ENCODE measurements at regions not wholly inside any gene's neighbourhood (a gene's known extent, or its start where the extent isn't known, plus 50 kb on each side); places are given as distances from the start of the nearest gene placed in this dataset.
A peak's percentile ranks its signal among the peaks of the same experiment; 100 is the strongest.

- peak; percentile 8 to 13 for ATAC-seq (ENCODE audit: low read depth in 2 of 2)
- peak overlapping the region; percentile 85 to 96 (median 95) for H3K4me3 Mint-ChIP-seq
- H3K27me3 Mint-ChIP-seq = peaks cover 0 to 5% (median 0%) of the 10 kb centered on the region in 3 donors
- no peak for DNase-seq
- peaks cover 33 to 62% (median 51%) of the 10 kb centered on the region in 3 donors for H3K4me1 Mint-ChIP-seq
- peaks cover 0 to 10% (median 2%) of the 10 kb centered on the region in 7 donors for H3K9me3 Mint-ChIP-seq
- H3K36me3 Mint-ChIP-seq = no peaks in the 10 kb centered on the region
- peak overlapping the region; percentile 98 to 100 (median 99) for H3K27ac Mint-ChIP-seq
Measured at GRCh38 chrX:40174854-40175510, 77.2 kb upstream of the BCOR start.

GRCh38 chrX:40174001-40174853 is 76.5 kb upstream of the BCOR start:
- ATAC-seq (ENCODE audit: low read depth in 2 of 2) = no peak
- peaks cover 36 to 59% (median 48%) of the 10 kb centered on the region in 3 donors for H3K4me1 Mint-ChIP-seq
- H3K27ac Mint-ChIP-seq = peak overlapping the region; percentile 96 to 100 (median 99)

GRCh38 chrX:40173143-40174000 is 75.6 kb upstream of the BCOR start:
- H3K9me3 Mint-ChIP-seq = peaks cover 0 to 10% (median 2%) of the 10 kb centered on the region in 7 donors
- H3K4me1 Mint-ChIP-seq = peaks cover 30 to 56% (median 39%) of the 10 kb centered on the region in 3 donors
- H3K27me3 Mint-ChIP-seq = peaks cover 0 to 5% (median 0%) of the 10 kb centered on the region in 3 donors
- ATAC-seq (ENCODE audit: low read depth in 2 of 2) (no peak), DNase-seq (no peak)
- no peaks in the 10 kb centered on the region for H3K36me3 Mint-ChIP-seq
- peak overlapping the region; percentile 83 to 100 (median 99) for H3K27ac Mint-ChIP-seq
- peak overlapping the region; percentile 85 to 96 (median 95) for H3K4me3 Mint-ChIP-seq

More at GRCh38 chrX:40174001-40174853, 76.5 kb upstream of the BCOR start:
- Mint-ChIP-seq H3K9me3 (peaks cover 0 to 10% (median 2%) of the 10 kb centered on the region in 7 donors), H3K27me3 (peaks cover 0 to 5% (median 0%) of the 10 kb centered on the region in 3 donors), H3K36me3 (no peaks in the 10 kb centered on the region), H3K4me3 (peak overlapping the region; percentile 85 to 96 (median 95))
- no peak for DNase-seq

- peaks cover 0 to 5% (median 0%) of the 10 kb centered on the region in 3 donors for H3K27me3 Mint-ChIP-seq
- ATAC-seq (ENCODE audit: low read depth in 2 of 2) (no peak), DNase-seq (no peak)
- no peaks in the 10 kb centered on the region for H3K36me3 Mint-ChIP-seq
- H3K27ac Mint-ChIP-seq = peak overlapping the region; percentile 92 to 100 (median 99)
- peaks cover 0 to 10% (median 0%) of the 10 kb centered on the region in 7 donors for H3K9me3 Mint-ChIP-seq
- peaks cover 27 to 55% (median 39%) of the 10 kb centered on the region in 3 donors for H3K4me1 Mint-ChIP-seq
- H3K4me3 Mint-ChIP-seq = peak overlapping the region; percentile 85 to 96 (median 95)
Measured at GRCh38 chrX:40172401-40173142, 74.8 kb upstream of the BCOR start.

GRCh38 chrX:40171513-40172400 is 74.0 kb upstream of the BCOR start:
- no peak for DNase-seq
- peaks cover 28 to 57% (median 40%) of the 10 kb centered on the region in 3 donors for H3K4me1 Mint-ChIP-seq

GRCh38 chrX:40170830-40171512 is 73.2 kb upstream of the BCOR start:
- Mint-ChIP-seq H3K27ac (peak overlapping the region; percentile 98 to 100 (median 100)), H3K9me3 (peaks cover 0 to 8% (median 0%) of the 10 kb centered on the region in 7 donors), H3K4me3 (peak overlapping the region; percentile 85 to 96 (median 92)), H3K27me3 (peaks cover 0 to 8% (median 0%) of the 10 kb centered on the region in 3 donors), H3K36me3 (no peaks in the 10 kb centered on the region), H3K4me1 (peaks cover 33 to 65% (median 48%) of the 10 kb centered on the region in 3 donors)
- ATAC-seq (ENCODE audit: low read depth in 2 of 2) (no peak), DNase-seq (no peak)

More at GRCh38 chrX:40171513-40172400, 74.0 kb upstream of the BCOR start:
- Mint-ChIP-seq H3K4me3 (peak overlapping the region; percentile 85 to 96 (median 92)), H3K27me3 (peaks cover 0 to 5% (median 0%) of the 10 kb centered on the region in 3 donors), H3K27ac (peak overlapping the region; percentile 98 to 100 (median 100)), H3K9me3 (peaks cover 0 to 8% (median 0%) of the 10 kb centered on the region in 7 donors), H3K36me3 (no peaks in the 10 kb centered on the region)
- ATAC-seq (ENCODE audit: low read depth in 2 of 2) = no peak

- peak overlapping the region; percentile 85 to 96 (median 90) for H3K4me3 Mint-ChIP-seq
- peak overlapping the region; percentile 98 to 100 (median 100) for H3K27ac Mint-ChIP-seq
- peaks cover 0 to 22% (median 0%) of the 10 kb centered on the region in 3 donors for H3K27me3 Mint-ChIP-seq
- DNase-seq = peak; percentile 88
- no peaks in the 10 kb centered on the region for H3K36me3 Mint-ChIP-seq
- ATAC-seq (ENCODE audit: low read depth in 2 of 2) = peak; percentile 65 to 66
- H3K4me1 Mint-ChIP-seq = peaks cover 30 to 65% (median 55%) of the 10 kb centered on the region in 3 donors
- H3K9me3 Mint-ChIP-seq = peaks cover 0 to 8% (median 0%) of the 10 kb centered on the region in 7 donors
Measured at GRCh38 chrX:40169193-40170101, 71.7 kb upstream of the BCOR start.

- ATAC-seq (ENCODE audit: low read depth in 2 of 2) (no peak), DNase-seq (no peak)
- peaks cover 0 to 8% (median 0%) of the 10 kb centered on the region in 7 donors for H3K9me3 Mint-ChIP-seq
- H3K36me3 Mint-ChIP-seq = no peaks in the 10 kb centered on the region
- peak overlapping the region in 4 of 6 donors; percentile 95 to 99 (median 98) for H3K27ac Mint-ChIP-seq
- H3K27me3 Mint-ChIP-seq = peaks cover 0 to 25% (median 0%) of the 10 kb centered on the region in 3 donors
- peaks cover 27 to 57% (median 49%) of the 10 kb centered on the region in 3 donors for H3K4me1 Mint-ChIP-seq
- H3K4me3 Mint-ChIP-seq = peak overlapping the region; percentile 85 to 93 (median 90)
Measured at GRCh38 chrX:40168480-40169011, 70.8 kb upstream of the BCOR start.

GRCh38 chrX:40167850-40168479 is 70.2 kb upstream of the BCOR start:
- Mint-ChIP-seq H3K36me3 (no peaks in the 10 kb centered on the region), H3K4me1 (peaks cover 24 to 51% (median 43%) of the 10 kb centered on the region in 3 donors), H3K27me3 (peaks cover 0 to 21% (median 0%) of the 10 kb centered on the region in 3 donors), H3K9me3 (peaks cover 0 to 8% (median 0%) of the 10 kb centered on the region in 7 donors), H3K4me3 (peak overlapping the region; percentile 85 to 93 (median 90)), H3K27ac (peak overlapping the region; percentile 94 to 98 (median 96))
- no peak for ATAC-seq (ENCODE audit: low read depth in 2 of 2)
- DNase-seq = no peak

Data from naive B cell (primary cell).